ENCODE measurements at regions not wholly inside any gene's neighbourhood (a gene's known extent, or its start where the extent isn't known, plus 50 kb on each side); places are given as distances from the start of the nearest gene placed in this dataset.

DNA sequence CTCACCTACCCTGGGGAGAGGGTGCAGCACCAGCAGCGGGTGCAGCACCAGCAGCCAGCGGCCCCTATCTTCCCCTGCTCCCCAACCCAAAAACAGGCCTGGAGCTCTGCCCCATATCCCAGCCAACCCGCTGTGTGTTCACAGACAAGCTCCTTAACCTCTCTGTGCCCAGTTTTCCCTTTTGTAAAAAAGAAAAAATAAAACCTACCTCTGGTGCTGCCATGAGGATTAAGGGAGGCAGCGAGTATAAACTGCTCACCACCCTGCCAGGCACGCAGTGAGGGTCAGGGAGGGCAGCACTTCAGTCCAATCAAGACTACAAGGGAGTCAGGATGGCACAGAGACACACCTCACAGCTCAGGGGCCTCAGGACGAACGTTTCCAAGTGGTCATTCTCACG, 163.3 kb downstream of the NUP210 start:
- in situ Hi-C loops (cut with MboI), result no loop called here
- no peak for TF ChIP-seq GATAD2A (IDR thresholded peaks at IDR 0.05)
- TF ChIP-seq ZNF263 (CRISPR knock-in tag; IDR thresholded peaks at IDR 0.05; ENCODE audit: borderline replicate concordance), result no peak
- TF ChIP-seq ZSCAN29 (IDR thresholded peaks at IDR 0.05), result no peak
- no peak for TF ChIP-seq RBM22 (IDR thresholded peaks at IDR 0.05; ENCODE audit: low read depth, low read length, poor library complexity, severe bottlenecking)
- TF ChIP-seq SMAD3 (CRISPR knock-in tag; conservative IDR thresholded peaks at IDR 0.05), result no peak
- TF ChIP-seq KLF6 (CRISPR knock-in tag; IDR thresholded peaks at IDR 0.05; ENCODE audit: borderline replicate concordance), result no peak
- TF ChIP-seq MYBL2 (IDR thresholded peaks at IDR 0.05; ENCODE audit: low read depth), result no peak
- no peak for TF ChIP-seq MYBL2 (CRISPR knock-in tag; IDR thresholded peaks at IDR 0.05; ENCODE audit: borderline replicate concordance)
- TF ChIP-seq DACH1 (IDR thresholded peaks at IDR 0.05; ENCODE audit: partially characterized antibody), result no peak
- no peak for TF ChIP-seq TCF7L2 (IDR thresholded peaks at IDR 0.05; ENCODE audit: low read depth, low read length)
- no peak for TF ChIP-seq ZNF277 (CRISPR knock-in tag; IDR thresholded peaks at IDR 0.05; ENCODE audit: borderline replicate concordance)
- TF ChIP-seq BCOR (IDR thresholded peaks at IDR 0.05), result peak; percentile 38; the same call in 1 of the 2 replicates
- no peak for TF ChIP-seq FOXK2 (conservative IDR thresholded peaks at IDR 0.05 in 1 of 2, IDR thresholded peaks at IDR 0.05 in 1 of 2; ENCODE audit: low read depth in 2 of 2)
- peak; percentile 94 for TF ChIP-seq BRD9 (IDR thresholded peaks at IDR 0.05; ENCODE audit: low read depth, partially characterized antibody)
- TF ChIP-seq HNRNPUL1 (IDR thresholded peaks at IDR 0.05; ENCODE audit: low read length), result no peak
- TF ChIP-seq, protein P1, sequence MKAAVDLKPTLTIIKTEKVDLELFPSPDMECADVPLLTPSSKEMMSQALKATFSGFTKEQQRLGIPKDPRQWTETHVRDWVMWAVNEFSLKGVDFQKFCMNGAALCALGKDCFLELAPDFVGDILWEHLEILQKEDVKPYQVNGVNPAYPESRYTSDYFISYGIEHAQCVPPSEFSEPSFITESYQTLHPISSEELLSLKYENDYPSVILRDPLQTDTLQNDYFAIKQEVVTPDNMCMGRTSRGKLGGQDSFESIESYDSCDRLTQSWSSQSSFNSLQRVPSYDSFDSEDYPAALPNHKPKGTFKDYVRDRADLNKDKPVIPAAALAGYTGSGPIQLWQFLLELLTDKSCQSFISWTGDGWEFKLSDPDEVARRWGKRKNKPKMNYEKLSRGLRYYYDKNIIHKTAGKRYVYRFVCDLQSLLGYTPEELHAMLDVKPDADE (conservative IDR thresholded peaks at IDR 0.05; ENCODE audit: control insufficient read depth, low read depth, low read length), result no peak
- no peak for TF ChIP-seq VEZF1 (CRISPR knock-in tag; IDR thresholded peaks at IDR 0.05)
- TF ChIP-seq RBM25 (IDR thresholded peaks at IDR 0.05; ENCODE audit: low read depth, low read length, severe bottlenecking), result peak; percentile 51
- TF ChIP-seq, protein P2, sequence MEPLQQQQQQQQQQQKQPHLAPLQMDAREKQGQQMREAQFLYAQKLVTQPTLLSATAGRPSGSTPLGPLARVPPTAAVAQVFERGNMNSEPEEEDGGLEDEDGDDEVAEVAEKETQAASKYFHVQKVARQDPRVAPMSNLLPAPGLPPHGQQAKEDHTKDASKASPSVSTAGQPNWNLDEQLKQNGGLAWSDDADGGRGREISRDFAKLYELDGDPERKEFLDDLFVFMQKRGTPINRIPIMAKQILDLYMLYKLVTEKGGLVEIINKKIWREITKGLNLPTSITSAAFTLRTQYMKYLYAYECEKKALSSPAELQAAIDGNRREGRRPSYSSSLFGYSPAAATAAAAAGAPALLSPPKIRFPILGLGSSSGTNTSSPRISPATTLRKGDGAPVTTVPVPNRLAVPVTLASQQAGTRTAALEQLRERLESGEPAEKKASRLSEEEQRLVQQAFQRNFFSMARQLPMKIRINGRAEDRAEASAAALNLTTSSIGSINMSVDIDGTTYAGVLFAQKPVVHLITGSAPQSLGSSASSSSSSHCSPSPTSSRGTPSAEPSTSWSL (CRISPR knock-in tag; IDR thresholded peaks at IDR 0.05; ENCODE audit: borderline replicate concordance), result no peak

More for the DNA sequence above, 163.3 kb downstream of the NUP210 start:
- intact Hi-C loops (cut with micrococcal nuclease), result no loop called here
- H3K79me2 ChIP-seq (ENCODE audit: control insufficient read depth, insufficient read depth, low read length), result no peaks in the 10 kb centered on the region
- ChIA-PET CTCF (ENCODE audit: low intra/inter-chr PET ratio) (no interaction called here), POLR2A (interaction anchor here (0.6 to 2.0 kb wide), 3 partner anchors 13 to 183 kb away, joined by 3 to 7 read pairs (median 3); no protein-coding TSS in a partner anchor)
- H3K27me3 ChIP-seq (ENCODE audit: control insufficient read depth in 2 of 2, insufficient read depth in 2 of 2, low read length in 2 of 2), result peaks cover 57 to 98% of the 10 kb centered on the region in 2 experiments
- H2AFZ ChIP-seq (ENCODE audit: low read depth, low read length), result no peak overlapping the region
- no peaks in the 10 kb centered on the region for H3K36me3 ChIP-seq (ENCODE audit: control insufficient read depth, insufficient read depth, low read length)
- H3K27ac ChIP-seq (ENCODE audit: extremely low read depth, low read depth, low read length), result no peak overlapping the region
- BruUV-seq (replicated peaks), result no TSS peak
- H3K9me1 ChIP-seq (ENCODE audit: control insufficient read depth, insufficient read depth, low read length), result no peaks in the 10 kb centered on the region
- peaks cover 4 to 11% of the 10 kb centered on the region in 2 experiments; a peak in 2 of 5 replicates for H3K4me1 ChIP-seq (replicated peaks in 1 of 2; ENCODE audit: control insufficient read depth in 2 of 2, insufficient read depth in 2 of 2, low read length in 2 of 2)
- peaks cover 28% of the 10 kb centered on the region for H4K20me1 ChIP-seq (replicated peaks; ENCODE audit: control insufficient read depth, insufficient read depth, low read length)
- no peak overlapping the region for H3K4me3 ChIP-seq
- WGBS (ENCODE audit: insufficient coverage, low coverage, missing lambda C conversion rate), result 1% methylated on average over 8 of the region's 8 CpGs
- FAIRE-seq, result no peak
- no peak overlapping the region for H3K4me2 ChIP-seq (ENCODE audit: insufficient read depth, low read length)
- no peak overlapping the region for H3K9ac ChIP-seq (ENCODE audit: insufficient read depth in 1 of 2, low read depth in 2 of 2, low read length in 2 of 2)
- no peak for DNase-seq (ENCODE audit: extremely low read depth in 1 of 4, low spot score in 3 of 4)
- no peaks in the 10 kb centered on the region for H3K9me3 ChIP-seq (replicated peaks; ENCODE audit: control insufficient read depth, insufficient read depth, low read depth, low read length)
- ATAC-seq, result no peak

Measured in K562 (cell line).